ENCODE measurements at regions not wholly inside any gene's neighbourhood (a gene's known extent, or its start where the extent isn't known, plus 50 kb on each side); places are given as distances from the start of the nearest gene placed in this dataset.

- intact Hi-C loops (cut with micrococcal nuclease; ENCODE audit: unreplicated experiment), result no loop called here
- no peak for DNase-seq
- BruUV-seq (replicated peaks), result no TSS peak
- H3K4me1 Mint-ChIP-seq (ENCODE audit: low read depth, unreplicated experiment), result no peaks in the 10 kb centered on the region
- TF ChIP-seq CTCF (IDR thresholded peaks at IDR 0.05; ENCODE audit: unreplicated experiment), result no peak
- no peak overlapping the region for H3K4me3 Mint-ChIP-seq (ENCODE audit: low read depth, unreplicated experiment)
- no peaks in the 10 kb centered on the region for H3K9me3 Mint-ChIP-seq (ENCODE audit: low read depth, unreplicated experiment)
- H3K27ac Mint-ChIP-seq (ENCODE audit: unreplicated experiment), result no peak overlapping the region
- no peaks in the 10 kb centered on the region for H3K27me3 Mint-ChIP-seq (ENCODE audit: unreplicated experiment)
- CTCF ChIA-PET, result no interaction called here
- H3K36me3 Mint-ChIP-seq (ENCODE audit: insufficient read depth, unreplicated experiment), result no peaks in the 10 kb centered on the region
Observed at GRCh38 chr10:64075604-64076003, 554.4 kb downstream of the REEP3 start.

GRCh38 chr10:64076322-64076940 is 555.2 kb downstream of the REEP3 start:
- no peak for DNase-seq
- no peaks in the 10 kb centered on the region for H3K27me3 Mint-ChIP-seq (ENCODE audit: unreplicated experiment)
- no peaks in the 10 kb centered on the region for H3K36me3 Mint-ChIP-seq (ENCODE audit: insufficient read depth, unreplicated experiment)
- CTCF ChIA-PET, result no interaction called here
- intact Hi-C loops (cut with micrococcal nuclease; ENCODE audit: unreplicated experiment), result no loop called here
- H3K9me3 Mint-ChIP-seq (ENCODE audit: low read depth, unreplicated experiment), result no peaks in the 10 kb centered on the region
- H3K4me3 Mint-ChIP-seq (ENCODE audit: low read depth, unreplicated experiment), result no peak overlapping the region
- TF ChIP-seq CTCF (IDR thresholded peaks at IDR 0.05; ENCODE audit: unreplicated experiment), result no peak
- H3K27ac Mint-ChIP-seq (ENCODE audit: unreplicated experiment), result no peak overlapping the region
- no TSS peak for BruUV-seq (replicated peaks)
- H3K4me1 Mint-ChIP-seq (ENCODE audit: low read depth, unreplicated experiment), result no peaks in the 10 kb centered on the region

GRCh38 chr10:64079341-64079740 is 558.1 kb downstream of the REEP3 start:
- DNase-seq, result no peak
- no peaks in the 10 kb centered on the region for H3K36me3 Mint-ChIP-seq (ENCODE audit: insufficient read depth, unreplicated experiment)
- no peaks in the 10 kb centered on the region for H3K9me3 Mint-ChIP-seq (ENCODE audit: low read depth, unreplicated experiment)
- intact Hi-C loops (cut with micrococcal nuclease; ENCODE audit: unreplicated experiment), result no loop called here
- H3K27me3 Mint-ChIP-seq (ENCODE audit: unreplicated experiment), result no peaks in the 10 kb centered on the region
- H3K4me3 Mint-ChIP-seq (ENCODE audit: low read depth, unreplicated experiment), result no peak overlapping the region
- no peak for TF ChIP-seq CTCF (IDR thresholded peaks at IDR 0.05; ENCODE audit: unreplicated experiment)
- BruUV-seq (replicated peaks), result no TSS peak
- H3K4me1 Mint-ChIP-seq (ENCODE audit: low read depth, unreplicated experiment), result no peaks in the 10 kb centered on the region
- CTCF ChIA-PET, result interaction anchor here (0.6 kb wide), 1 partner anchor 12 kb away, joined by 3 read pairs; no protein-coding TSS in a partner anchor
- no peak overlapping the region for H3K27ac Mint-ChIP-seq (ENCODE audit: unreplicated experiment)

GRCh38 chr10:64080071-64080470 is 558.9 kb downstream of the REEP3 start:
- no peak for DNase-seq
- CTCF ChIA-PET, result no interaction called here
- Mint-ChIP-seq H3K36me3 (ENCODE audit: insufficient read depth, unreplicated experiment) (no peaks in the 10 kb centered on the region), H3K9me3 (ENCODE audit: low read depth, unreplicated experiment) (no peaks in the 10 kb centered on the region), H3K27me3 (ENCODE audit: unreplicated experiment) (no peaks in the 10 kb centered on the region), H3K27ac (ENCODE audit: unreplicated experiment) (no peak overlapping the region), H3K4me3 (ENCODE audit: low read depth, unreplicated experiment) (no peak overlapping the region), H3K4me1 (ENCODE audit: low read depth, unreplicated experiment) (no peaks in the 10 kb centered on the region)
- intact Hi-C loops (cut with micrococcal nuclease; ENCODE audit: unreplicated experiment), result no loop called here
- no TSS peak for BruUV-seq (replicated peaks)
- no peak for TF ChIP-seq CTCF (IDR thresholded peaks at IDR 0.05; ENCODE audit: unreplicated experiment)
